Right hindlimb (tissue), 1 donor: ENCODE measurements at regions not wholly inside any gene's neighbourhood (a gene's known extent, or its start where the extent isn't known, plus 50 kb on each side); places are given as distances from the start of the nearest gene placed in this dataset.

ENCODE experiments used
- DNase-seq: peaks from one replicate; pipeline ENCODE4 v3.0.0-alpha.2; 2018

DNA sequence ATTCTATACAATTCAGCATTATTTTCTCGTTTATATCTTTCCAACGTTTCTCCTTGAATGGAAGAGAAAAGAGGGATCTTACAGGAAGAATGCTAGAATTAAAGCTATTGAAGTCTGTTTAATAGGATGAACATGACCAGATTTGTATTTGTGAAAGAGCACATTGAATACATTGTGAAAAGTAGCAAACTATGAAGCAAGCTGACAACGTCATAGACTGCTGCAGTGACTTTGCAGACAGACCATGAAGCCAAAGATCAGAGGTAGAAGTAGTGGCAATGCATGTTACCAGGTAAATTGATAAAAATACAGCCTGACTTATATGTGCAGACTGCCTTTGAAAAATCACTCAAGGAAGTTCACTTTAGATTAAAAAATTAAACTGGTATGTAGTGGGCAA is 146.1 kb downstream of the RASSF9 start:
- DNase-seq = no peak

DNA sequence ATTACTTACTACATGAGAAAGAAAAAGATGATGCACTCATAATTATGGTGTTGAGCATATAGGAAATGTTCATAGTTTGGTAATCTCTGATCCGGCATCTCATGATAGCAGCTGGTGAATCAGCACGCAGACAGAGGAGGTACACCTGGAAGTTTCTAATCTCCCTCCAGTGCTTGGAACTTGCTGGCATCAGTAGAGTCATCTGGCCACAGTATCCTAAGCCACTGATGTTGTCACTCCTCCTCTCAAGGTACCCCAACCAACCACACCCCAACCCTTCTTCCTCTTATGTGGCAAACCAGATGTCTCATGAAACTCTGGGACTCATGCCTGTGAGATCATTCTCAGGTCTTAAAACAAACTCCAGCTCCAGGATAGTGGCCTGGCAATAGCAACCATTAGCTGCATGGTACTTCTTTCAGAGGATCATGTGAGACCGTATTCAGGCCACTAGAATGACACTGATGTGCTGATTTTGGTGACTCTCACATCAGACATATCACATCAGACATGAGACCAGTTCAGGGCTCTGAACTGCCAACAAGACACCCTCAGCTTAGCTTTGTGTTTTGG is 143.0 kb downstream of the RASSF9 start:
- DNase-seq = no peak

DNA sequence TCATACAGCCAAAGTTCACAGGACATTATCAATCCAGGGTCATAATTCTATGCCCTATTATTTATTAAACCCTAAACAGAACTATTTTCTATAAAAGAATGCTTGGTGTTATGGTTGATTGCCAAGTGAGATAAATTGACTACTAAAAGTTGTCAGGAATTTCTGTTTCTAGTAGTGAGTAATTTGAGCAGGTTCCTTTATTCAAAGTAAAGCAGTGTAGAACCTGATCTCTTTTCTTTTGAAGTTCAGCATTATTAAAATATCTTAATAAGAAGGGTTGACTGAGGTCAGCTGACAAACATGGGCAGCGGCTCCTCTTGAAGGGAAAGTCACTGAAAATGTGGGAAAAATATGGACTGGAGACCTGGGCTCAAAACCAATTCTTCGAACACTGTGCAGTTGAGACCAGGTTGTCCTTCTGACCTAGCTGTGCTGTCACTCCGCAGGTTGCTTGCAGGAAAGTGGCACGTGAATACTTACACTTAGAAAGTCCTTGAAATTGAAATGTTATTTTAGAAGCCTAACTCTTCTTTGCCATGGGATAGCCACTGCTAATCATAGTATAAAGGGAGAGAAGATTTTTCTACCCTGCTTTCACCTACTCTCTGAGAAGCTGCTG is 141.0 kb downstream of the RASSF9 start:
- no peak for DNase-seq

DNA sequence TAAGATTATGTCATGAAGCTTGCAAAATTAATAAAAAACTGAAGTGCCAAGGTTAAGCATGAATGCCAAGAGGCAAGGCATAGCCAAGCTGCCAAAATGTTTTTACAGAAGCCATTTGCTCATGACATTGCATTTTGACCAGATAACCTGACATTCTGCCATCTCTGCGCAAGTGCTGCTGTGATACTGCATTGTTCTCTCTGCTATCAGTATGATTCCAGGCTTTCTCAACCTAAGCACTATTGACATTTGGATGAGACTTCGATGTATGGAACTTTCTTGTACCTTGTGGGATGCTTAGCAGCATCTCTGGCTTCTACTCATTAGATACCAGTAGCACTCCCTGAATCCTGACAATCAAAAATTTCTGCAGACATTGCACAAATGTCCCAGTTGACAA is 139.2 kb downstream of the RASSF9 start:
- DNase-seq = no peak

DNA sequence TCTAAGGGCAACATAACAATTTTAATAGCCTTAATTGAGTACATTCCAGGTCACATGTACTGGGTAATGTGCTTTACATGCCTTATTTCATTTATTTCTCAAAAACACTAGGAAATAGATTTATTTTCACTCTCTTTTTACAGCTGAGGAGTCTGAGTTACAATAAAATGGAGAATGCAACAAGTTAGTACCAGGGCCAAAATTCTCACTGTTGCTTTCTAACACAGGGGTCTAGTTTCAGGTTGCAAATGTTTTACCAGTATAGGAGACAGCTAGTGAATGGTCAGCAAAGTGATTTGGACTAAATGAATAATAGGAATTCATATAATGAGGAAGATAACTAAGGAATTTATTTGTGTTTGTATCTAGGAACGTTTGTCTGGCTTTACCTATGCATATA is 137.3 kb downstream of the RASSF9 start:
- no peak for DNase-seq

DNA sequence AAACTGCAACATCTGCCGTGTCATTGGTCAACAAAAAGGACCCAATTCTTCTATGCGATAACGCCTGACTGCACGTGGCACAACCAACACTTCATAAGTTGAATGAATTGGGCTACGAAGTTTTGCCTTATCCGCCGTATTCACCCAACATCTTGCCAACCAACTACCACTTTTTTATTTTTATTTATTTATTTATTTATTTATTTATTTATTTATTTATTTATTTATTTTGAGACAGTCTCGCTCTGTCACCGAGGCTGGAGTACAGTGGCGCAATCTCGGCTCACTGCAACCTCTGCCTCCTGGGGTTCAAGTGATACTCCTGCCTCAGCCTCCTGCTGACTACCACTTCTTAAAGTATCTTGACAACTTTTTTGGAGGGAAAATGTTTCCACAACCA is 127.4 kb downstream of the RASSF9 start:
- no peak for DNase-seq

DNA sequence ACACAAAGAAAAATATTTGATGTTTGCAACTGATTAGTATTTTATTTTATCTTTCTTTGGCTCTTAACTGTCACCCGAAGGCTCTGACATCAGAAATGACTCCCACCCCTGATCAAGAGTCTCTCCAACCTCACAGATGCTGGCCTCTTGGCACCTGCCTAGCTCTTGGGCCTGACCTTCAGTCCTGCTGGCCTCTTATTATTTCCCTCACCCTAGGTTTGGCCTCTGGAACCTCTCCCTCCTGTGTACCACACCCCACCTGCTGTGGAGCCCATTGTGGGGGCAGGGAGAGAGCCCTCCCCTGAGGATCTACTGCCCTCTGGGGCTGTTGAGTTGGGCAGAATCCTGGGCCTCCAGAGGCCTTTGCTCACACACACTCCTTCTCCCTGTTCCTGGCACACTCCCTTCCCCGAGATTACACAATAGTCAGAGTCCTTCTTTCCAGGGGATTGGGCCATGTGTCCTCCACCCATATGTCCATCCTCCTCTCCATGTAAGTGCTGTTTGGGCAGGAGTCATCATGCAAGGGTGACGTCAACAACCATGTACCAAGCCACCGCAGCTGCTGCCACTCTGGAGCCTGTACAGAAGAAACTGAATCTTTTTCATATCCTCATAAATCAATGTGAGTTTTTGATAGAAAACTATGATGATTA is 124.3 kb downstream of the RASSF9 start:
- DNase-seq = no peak

DNA sequence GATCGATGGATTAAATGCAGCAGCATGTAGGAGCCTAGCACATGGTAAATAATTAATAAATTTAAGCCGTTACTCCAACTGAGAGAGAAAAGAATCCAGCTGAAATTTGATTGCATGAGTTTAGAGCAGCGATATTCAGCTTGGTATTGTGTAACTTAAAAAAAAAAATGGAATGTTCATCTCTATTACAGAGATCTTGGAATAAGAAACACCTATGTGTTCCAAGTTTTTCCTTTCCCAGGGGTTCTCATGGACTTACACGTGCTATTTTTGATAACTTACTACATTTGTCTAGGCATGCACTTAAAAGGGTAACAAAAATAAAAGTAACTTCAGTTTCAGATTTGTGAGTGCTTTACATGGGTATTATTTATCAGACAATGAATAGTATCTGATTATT is 122.8 kb downstream of the RASSF9 start:
- DNase-seq = no peak

DNA sequence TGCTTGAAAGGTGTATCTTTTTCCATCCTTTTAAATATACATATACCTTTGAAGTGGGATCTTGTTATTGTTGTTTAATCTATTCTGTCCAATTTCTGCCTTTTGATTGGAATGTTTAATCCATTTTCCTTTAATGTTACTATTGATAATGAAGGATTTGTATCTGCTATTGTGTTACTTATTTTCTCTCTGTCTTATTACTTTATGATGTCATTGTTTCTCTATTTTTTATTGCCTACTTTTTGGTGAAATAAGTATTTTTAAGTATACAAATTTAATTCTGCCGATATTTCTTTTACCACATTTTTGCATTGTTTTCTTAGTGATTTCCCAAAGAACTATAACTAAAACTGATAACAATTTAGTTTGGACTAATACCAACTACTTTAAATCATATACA is 121.8 kb downstream of the RASSF9 start:
- DNase-seq = no peak

DNA sequence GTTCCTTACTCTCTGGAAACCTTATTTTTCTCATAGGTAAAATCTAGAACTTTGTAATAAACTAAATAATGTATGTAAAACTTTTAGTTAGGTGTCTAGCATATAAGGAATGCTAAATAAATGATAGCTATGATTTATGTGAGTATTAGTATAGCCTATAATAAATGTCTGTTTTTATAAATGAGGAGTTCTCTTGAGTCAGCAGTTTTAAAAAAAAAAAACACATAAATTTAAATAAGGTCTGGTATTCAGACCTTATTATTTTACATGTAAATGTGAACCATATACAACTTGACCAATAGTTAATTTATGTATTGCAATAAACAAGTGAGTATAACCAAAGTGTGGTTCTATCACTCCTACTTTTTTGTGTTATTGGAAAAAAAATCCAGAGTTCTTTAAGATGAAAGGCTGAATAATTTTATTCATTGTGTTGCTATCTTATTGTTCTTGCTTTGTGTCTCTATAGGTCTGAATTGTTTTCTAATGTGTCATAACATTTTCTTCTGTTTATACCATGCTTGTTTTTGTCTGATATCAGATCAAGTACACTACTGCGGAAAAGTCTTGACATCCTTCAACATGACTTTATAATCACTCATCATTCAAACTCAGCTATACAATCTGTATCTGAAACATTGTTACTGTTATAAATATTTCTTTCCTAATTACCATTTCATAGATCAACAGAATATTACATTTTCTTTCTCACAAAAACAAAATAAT is 115.7 kb downstream of the RASSF9 start:
- DNase-seq = no peak

DNA sequence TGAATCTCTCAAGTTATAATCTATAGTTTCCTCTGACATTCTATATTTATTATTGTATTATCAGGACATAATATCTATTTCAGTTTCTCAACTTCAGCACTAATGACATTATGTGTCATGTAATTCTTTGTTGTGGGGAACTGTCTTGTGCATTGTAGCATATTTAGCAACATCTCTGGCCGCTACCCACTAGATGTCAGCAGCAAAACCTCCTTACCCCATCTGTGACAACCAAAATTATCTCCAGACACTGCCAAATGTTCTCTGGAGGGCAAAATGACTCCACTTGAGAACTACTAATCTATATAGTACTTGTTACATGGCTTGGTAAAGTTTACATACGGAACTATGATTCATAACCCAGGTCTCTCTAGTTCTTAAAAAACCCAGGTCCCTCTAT is 110.2 kb downstream of the RASSF9 start:
- no peak for DNase-seq

DNA sequence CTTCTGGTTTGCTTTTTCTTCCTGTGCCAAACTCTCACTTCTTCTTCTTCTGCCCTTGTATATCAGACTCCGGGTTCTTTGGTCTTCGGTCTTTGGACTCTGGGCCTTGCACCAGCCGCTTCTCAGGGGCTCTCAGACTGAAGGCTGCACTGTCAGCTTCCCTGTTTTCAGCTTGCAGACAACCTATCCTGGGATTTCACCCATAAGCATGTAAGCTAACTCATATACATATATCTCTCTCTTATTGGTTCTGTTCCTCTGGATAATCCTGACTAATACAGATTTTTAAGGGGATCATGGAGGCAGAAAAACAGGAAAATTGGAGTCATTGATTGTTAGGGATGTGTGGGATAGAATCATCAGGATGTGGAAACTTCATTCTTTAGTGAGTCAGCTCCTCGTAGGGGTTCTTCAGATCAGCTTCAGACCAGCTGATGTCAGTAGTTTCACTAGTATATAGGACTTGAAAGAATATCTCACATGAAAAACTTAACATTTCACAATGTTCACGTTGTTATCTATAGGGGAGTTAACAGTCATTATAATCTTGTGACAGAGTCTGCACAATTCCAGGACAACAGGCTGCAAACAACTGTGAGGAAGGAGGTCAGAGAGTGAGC is 102.9 kb downstream of the RASSF9 start:
- no peak for DNase-seq

DNA sequence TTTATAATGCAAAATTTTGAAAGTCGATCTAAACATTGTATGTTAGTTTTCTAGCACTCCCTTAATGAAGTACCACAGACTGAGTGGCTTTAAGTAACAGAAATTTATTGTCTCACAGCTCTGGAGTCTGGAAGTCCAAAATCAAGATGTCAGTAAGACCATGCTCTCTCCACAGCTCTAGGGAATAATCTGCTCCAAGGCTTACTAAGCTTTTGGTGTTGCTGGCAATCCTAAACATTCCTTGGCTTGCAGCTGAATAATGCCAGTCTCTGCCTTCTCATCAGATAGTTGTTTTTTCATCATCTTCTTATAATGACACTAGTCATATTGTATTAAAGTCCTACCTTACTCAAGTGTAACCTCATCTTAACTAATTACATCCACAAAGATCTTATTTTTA is 102.2 kb downstream of the RASSF9 start:
- no peak for DNase-seq

DNA sequence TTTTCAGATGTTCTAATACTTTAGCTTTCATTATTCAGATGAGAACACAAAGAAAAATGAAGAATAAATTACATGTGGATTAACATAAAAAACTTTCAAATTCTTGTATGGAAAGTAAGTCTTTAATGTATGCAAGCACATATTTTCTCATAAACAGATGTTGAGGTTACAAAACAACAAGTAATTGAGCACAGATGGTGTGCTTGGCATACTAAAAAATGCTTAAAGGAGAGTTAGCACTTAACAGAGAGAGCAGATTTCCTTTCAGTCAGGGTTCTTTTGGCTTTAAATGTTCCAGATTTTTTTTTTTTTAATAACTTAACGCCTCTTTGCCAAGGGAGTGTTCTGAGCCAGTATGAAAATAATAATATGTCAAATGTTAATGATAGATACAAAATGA is 96.0 kb downstream of the RASSF9 start:
- no peak for DNase-seq

DNA sequence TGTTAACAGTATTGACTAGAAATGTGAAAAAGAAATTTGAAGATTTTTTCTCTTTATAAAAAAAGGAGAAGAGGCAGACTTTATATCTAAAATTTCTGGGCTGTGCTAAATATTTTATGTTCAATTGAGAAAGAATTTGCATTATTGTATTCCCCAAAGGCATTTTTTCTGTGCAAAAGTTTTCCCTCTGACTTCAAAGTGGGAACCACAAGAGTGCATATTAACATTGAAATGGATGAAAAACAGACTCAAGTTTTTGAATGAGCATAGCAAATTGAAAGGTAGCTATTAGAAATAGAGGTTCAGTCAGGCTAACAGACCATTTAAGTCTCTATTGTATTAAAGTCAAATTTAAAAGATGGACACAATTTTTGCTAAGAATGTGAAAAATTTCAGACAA is 95.2 kb downstream of the RASSF9 start:
- DNase-seq = no peak

DNA sequence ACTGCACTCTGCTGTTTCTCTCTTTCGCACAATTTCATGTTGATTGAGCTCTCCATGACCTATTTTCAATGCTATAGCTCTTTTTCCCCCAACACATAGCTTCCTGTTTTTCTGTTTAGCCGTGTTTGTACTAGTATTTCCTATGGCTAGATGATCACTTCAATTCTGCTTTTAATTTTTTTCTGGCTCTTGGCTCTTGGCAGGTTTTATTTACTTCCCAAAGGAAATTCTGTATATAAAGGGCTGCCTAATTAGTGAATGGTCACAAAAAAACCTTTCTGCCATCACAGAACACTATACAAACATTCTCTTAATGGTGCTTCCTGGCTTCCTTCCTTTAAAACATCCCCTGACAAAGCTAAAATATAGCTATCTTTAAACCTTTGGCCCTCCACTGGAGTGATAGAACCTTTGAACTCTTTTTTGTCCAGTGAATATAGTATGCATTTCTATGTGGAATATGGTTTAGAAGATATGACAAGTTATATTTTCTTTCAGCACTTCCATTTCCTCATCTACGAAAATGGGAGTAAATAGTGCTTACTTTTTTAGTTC is 88.2 kb downstream of the RASSF9 start:
- DNase-seq = no peak
